NB4 (cell line): ENCODE measurements at regions not wholly inside any gene's neighbourhood (a gene's known extent, or its start where the extent isn't known, plus 50 kb on each side); places are given as distances from the start of the nearest gene placed in this dataset.

Experiments
- DNase-seq: peaks from one replicate; pipeline ENCODE4 v3.0.0; 2010; ENCODE audit warnings: low read depth
- H3K4me3 ChIP-seq: one replicate; pipeline ENCODE4 v1.5.1; 2011; ENCODE audit warnings: mild to moderate bottlenecking, low read depth, low read length, moderate library complexity
- CTCF ChIP-seq: IDR thresholded peaks from one replicate; pipeline ENCODE4 v1.5.1; 2012; ENCODE audit warnings: low read depth, low read length
- MAX ChIP-seq: IDR thresholded peaks from 2 replicates; pipeline ENCODE4 v1.6.1; 2011; ENCODE audit warnings: low read depth, low read length
- MYC ChIP-seq: IDR thresholded peaks from 2 replicates; pipeline ENCODE4 v1.6.1; 2011; ENCODE audit warnings: low read depth, low read length
- POLR2A ChIP-seq: IDR thresholded peaks from 2 replicates; pipeline ENCODE4 v1.6.1; 2011; ENCODE audit warnings: mild to moderate bottlenecking; ENCODE audit not compliant: insufficient read length; ENCODE audit errors: extremely low read depth

- H3K4me3 ChIP-seq = no peak overlapping the region
- DNase-seq = no peak
- no peak for TF ChIP-seq MAX
- TF ChIP-seq POLR2A = no peak
- TF ChIP-seq CTCF = no peak
- no peak for TF ChIP-seq MYC
These were observed 83.9 kb upstream of the CXCL14 start for GRCh38 chr5:135662683-135663082.

- no peak for TF ChIP-seq MYC
- TF ChIP-seq CTCF = no peak
- no peak for TF ChIP-seq POLR2A
- no peak for TF ChIP-seq MAX
- no peak overlapping the region for H3K4me3 ChIP-seq
- no peak for DNase-seq
These were observed 83.3 kb upstream of the CXCL14 start for GRCh38 chr5:135662061-135662481.

- no peak overlapping the region for H3K4me3 ChIP-seq
- TF ChIP-seq MYC = no peak
- no peak for TF ChIP-seq MAX
- TF ChIP-seq CTCF = no peak
- no peak for TF ChIP-seq POLR2A
- no peak for DNase-seq
These were observed 82.2 kb upstream of the CXCL14 start for GRCh38 chr5:135660826-135661575.

GRCh38 chr5:135657536-135658305 lies 78.9 kb upstream of the CXCL14 start:
- no peak overlapping the region for H3K4me3 ChIP-seq
- TF ChIP-seq MYC (no peak), POLR2A (no peak), CTCF (no peak), MAX (no peak)
- no peak for DNase-seq

- no peak overlapping the region for H3K4me3 ChIP-seq
- no peak for DNase-seq
- TF ChIP-seq MYC (no peak), POLR2A (no peak), MAX (no peak), CTCF (no peak)
These were observed 76.7 kb upstream of the CXCL14 start for GRCh38 chr5:135655468-135655815.
